K562 (cell line): ENCODE measurements at regions not wholly inside any gene's neighbourhood (a gene's known extent, or its start where the extent isn't known, plus 50 kb on each side); places are given as distances from the start of the nearest gene placed in this dataset.

ENCODE experiments used
- NR2C2 ChIP-seq, 2 experiments: fragments of 200-800 bp in 1 of 2; sonication (Bioruptor generic) in 1 of 2; sonication (generic) in 1 of 2; formaldehyde crosslinking in 1 of 2; IDR thresholded peaks; 2 replicates each; pipeline versions ENCODE4 v1.6.1 to v1.8.0; 2016 to 2022; ENCODE audit warnings: mild to moderate bottlenecking in 1 of 2, missing compliant biosample characterization in 1 of 2, missing genetic modification characterization in 1 of 2, missing genetic modification reagents in 1 of 2
- ZNF398 ChIP-seq: fragments of 250-450 bp; sonication (Bioruptor Pico); IDR thresholded peaks from 2 replicates; pipeline ENCODE4 v1.8.0; 2021; ENCODE audit warnings: moderate library complexity, mild to moderate bottlenecking, inconsistent platforms

- TF ChIP-seq ZNF398 (CRISPR knock-in tag) = no peak
- TF ChIP-seq NR2C2 (CRISPR knock-in tag; IDR thresholded peaks at IDR 0.05) = no peak
- no peak for TF ChIP-seq NR2C2 (tag; IDR thresholded peaks at IDR 0.05)
Observed at GRCh38 chr3:73705792-73706191, 81.1 kb upstream of the PDZRN3 start.
